A673 (cell line): ENCODE measurements at regions not wholly inside any gene's neighbourhood (a gene's known extent, or its start where the extent isn't known, plus 50 kb on each side); places are given as distances from the start of the nearest gene placed in this dataset.

Source experiments
- EZH2 ChIP-seq: fragments of 200-600 bp; sonication (generic); IDR thresholded peaks from 2 replicates; pipeline ENCODE4 v1.6.1; 2017; ENCODE audit warnings: borderline replicate concordance, low read depth, mild to moderate bottlenecking, mixed read lengths, antibody characterized with exemption, low read length; ENCODE audit not compliant: poor library complexity, severe bottlenecking
- TF ChIP-seq, protein P1 (sequence below): fragments of 300-800, 200-600 bp; sonication (generic); conservative IDR thresholded peaks from 2 replicates; pipeline ENCODE4 v1.5.1; 2017; ENCODE audit warnings: low read depth, mild to moderate bottlenecking, antibody characterized with exemption, low read length, moderate library complexity, mixed read lengths

DNA sequence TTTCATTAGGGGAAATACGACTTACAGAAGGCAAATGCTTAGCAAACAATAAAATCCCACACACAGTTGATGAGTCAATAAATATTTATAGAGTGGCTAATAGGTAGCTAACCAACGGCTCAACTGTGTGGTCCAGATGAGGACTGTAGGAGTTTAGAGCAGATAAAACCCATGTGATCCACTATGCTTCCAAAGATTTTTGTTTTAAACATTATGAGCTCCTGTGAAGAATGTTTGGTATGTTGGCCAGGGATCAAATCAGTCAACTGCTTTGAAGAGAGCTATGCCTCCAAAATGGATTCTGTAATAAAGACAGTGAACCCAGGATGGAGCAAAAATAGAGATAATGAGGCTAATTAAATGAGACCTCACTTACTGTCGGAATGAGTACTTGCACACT is 72.3 kb upstream of the COL11A1 start:
- TF ChIP-seq, protein P1, sequence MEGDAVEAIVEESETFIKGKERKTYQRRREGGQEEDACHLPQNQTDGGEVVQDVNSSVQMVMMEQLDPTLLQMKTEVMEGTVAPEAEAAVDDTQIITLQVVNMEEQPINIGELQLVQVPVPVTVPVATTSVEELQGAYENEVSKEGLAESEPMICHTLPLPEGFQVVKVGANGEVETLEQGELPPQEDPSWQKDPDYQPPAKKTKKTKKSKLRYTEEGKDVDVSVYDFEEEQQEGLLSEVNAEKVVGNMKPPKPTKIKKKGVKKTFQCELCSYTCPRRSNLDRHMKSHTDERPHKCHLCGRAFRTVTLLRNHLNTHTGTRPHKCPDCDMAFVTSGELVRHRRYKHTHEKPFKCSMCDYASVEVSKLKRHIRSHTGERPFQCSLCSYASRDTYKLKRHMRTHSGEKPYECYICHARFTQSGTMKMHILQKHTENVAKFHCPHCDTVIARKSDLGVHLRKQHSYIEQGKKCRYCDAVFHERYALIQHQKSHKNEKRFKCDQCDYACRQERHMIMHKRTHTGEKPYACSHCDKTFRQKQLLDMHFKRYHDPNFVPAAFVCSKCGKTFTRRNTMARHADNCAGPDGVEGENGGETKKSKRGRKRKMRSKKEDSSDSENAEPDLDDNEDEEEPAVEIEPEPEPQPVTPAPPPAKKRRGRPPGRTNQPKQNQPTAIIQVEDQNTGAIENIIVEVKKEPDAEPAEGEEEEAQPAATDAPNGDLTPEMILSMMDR, result no peak
- no peak for TF ChIP-seq EZH2
